ENCODE measurements at regions not wholly inside any gene's neighbourhood (a gene's known extent, or its start where the extent isn't known, plus 50 kb on each side); places are given as distances from the start of the nearest gene placed in this dataset.
A peak's percentile ranks its signal among the peaks of the same experiment; 100 is the strongest.

DNA sequence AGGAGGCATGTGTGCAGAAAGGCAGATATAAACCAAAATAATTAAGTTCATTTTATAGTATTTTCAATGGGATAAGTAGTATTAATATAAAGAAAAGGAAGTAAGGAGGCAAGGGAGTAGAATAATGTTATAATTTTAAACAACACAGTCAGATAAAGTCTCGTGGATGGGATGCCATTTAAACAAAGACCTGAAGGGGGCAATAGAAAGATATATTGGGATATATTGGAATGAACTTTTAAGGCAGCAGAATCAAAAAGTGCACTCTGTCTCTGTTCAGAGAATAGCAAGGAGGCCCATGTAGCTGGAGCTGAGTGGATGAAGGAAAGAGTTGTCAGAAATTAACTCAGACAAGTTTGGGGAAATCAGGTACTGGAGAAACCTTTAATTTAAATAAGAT, 158.7 kb downstream of the CGGBP1 start:
- Histone ChIP-seq H3K36me3 (ENCODE audit: insufficient read depth, low read length) (no peaks in the 10 kb centered on the region), H3K9ac (ENCODE audit: low read depth, low read length, poor library complexity, severe bottlenecking) (no peak overlapping the region), H3K4me2 (ENCODE audit: low read depth, low read length, poor library complexity, severe bottlenecking) (no peak overlapping the region), H3K27me3 (ENCODE audit: insufficient read depth, low read length, poor library complexity, severe bottlenecking) (no peaks in the 10 kb centered on the region), H3K4me3 (ENCODE audit: low read length, poor library complexity, severe bottlenecking) (no peak overlapping the region), H3F3A (ENCODE audit: low read depth) (no peaks in the 10 kb centered on the region), H4K20me1 (ENCODE audit: insufficient read depth, low read length, poor library complexity, severe bottlenecking) (no peaks in the 10 kb centered on the region), H3K9me3 (ENCODE audit: insufficient read depth, low read depth, low read length) (no peaks in the 10 kb centered on the region), H3K4me1 (ENCODE audit: insufficient read depth, low read length, poor library complexity, severe bottlenecking) (no peaks in the 10 kb centered on the region), H3K9me2 (replicated peaks; ENCODE audit: low read depth, low read length) (no peaks in the 10 kb centered on the region), H3K79me2 (ENCODE audit: insufficient read depth, low read length) (no peaks in the 10 kb centered on the region), H2AFZ (ENCODE audit: low read length) (no peak overlapping the region)
- TF ChIP-seq EZH2phosphoT487 (IDR thresholded peaks at IDR 0.05; ENCODE audit: borderline replicate concordance) = no peak
- TF ChIP-seq, protein P1, sequence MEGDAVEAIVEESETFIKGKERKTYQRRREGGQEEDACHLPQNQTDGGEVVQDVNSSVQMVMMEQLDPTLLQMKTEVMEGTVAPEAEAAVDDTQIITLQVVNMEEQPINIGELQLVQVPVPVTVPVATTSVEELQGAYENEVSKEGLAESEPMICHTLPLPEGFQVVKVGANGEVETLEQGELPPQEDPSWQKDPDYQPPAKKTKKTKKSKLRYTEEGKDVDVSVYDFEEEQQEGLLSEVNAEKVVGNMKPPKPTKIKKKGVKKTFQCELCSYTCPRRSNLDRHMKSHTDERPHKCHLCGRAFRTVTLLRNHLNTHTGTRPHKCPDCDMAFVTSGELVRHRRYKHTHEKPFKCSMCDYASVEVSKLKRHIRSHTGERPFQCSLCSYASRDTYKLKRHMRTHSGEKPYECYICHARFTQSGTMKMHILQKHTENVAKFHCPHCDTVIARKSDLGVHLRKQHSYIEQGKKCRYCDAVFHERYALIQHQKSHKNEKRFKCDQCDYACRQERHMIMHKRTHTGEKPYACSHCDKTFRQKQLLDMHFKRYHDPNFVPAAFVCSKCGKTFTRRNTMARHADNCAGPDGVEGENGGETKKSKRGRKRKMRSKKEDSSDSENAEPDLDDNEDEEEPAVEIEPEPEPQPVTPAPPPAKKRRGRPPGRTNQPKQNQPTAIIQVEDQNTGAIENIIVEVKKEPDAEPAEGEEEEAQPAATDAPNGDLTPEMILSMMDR (conservative IDR thresholded peaks at IDR 0.05; ENCODE audit: low read length) = peak; percentile 44

DNA sequence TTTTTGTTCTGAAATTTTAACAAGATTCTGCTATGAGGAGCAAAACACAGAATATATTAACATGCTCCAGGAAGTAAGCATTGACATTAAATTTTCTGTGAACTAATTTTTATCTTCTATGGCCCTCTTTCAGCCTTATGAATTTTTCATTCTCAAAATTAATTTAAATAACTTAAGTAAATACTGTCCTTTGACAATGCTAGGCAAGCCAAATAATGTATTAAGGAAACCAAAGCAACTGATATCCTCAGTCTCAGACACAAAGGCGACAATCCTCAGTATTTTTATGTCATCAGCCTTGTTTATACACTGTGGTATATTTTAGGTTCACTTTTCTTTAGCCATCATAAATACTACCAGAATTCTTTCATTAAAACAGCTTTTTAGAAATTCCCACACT, 159.8 kb downstream of the CGGBP1 start:
- Histone ChIP-seq H3K4me2 (ENCODE audit: low read depth, low read length, poor library complexity, severe bottlenecking) (no peak overlapping the region), H3K36me3 (ENCODE audit: insufficient read depth, low read length) (no peaks in the 10 kb centered on the region), H3K79me2 (ENCODE audit: insufficient read depth, low read length) (no peaks in the 10 kb centered on the region), H4K20me1 (ENCODE audit: insufficient read depth, low read length, poor library complexity, severe bottlenecking) (no peaks in the 10 kb centered on the region), H3K27me3 (ENCODE audit: insufficient read depth, low read length, poor library complexity, severe bottlenecking) (no peaks in the 10 kb centered on the region), H3K9me2 (replicated peaks; ENCODE audit: low read depth, low read length) (no peaks in the 10 kb centered on the region), H3K9ac (ENCODE audit: low read depth, low read length, poor library complexity, severe bottlenecking) (no peak overlapping the region), H3F3A (ENCODE audit: low read depth) (no peaks in the 10 kb centered on the region), H2AFZ (ENCODE audit: low read length) (no peak overlapping the region), H3K4me1 (ENCODE audit: insufficient read depth, low read length, poor library complexity, severe bottlenecking) (no peaks in the 10 kb centered on the region), H3K9me3 (ENCODE audit: insufficient read depth, low read depth, low read length) (no peaks in the 10 kb centered on the region), H3K4me3 (ENCODE audit: low read length, poor library complexity, severe bottlenecking) (no peak overlapping the region)
- TF ChIP-seq, protein P1 (conservative IDR thresholded peaks at IDR 0.05; ENCODE audit: low read length) = no peak
- TF ChIP-seq EZH2phosphoT487 (IDR thresholded peaks at IDR 0.05; ENCODE audit: borderline replicate concordance) = no peak

DNA sequence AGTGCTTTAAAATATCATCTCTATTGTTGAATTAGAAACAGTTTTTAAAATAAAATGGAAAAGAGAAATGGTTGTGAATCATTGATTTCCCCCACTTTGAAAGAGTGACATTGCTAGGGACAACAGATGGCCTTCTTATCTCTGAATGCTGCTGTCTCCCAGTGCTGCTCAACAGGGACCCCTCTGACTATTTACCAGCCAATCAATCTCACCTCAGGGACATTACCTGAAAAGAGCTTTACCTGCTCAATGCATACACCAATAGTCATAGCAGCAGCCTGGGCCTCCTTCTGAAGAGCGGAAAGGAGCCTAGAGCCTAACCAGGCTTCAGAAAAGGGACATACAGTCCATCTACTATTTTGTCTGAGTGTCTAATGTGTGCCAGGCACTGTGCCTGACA, 162.8 kb downstream of the CGGBP1 start:
- TF ChIP-seq, protein P1 (conservative IDR thresholded peaks at IDR 0.05; ENCODE audit: low read length) = no peak
- no peak overlapping the region for H2AFZ ChIP-seq (ENCODE audit: low read length)
- no peaks in the 10 kb centered on the region for H4K20me1 ChIP-seq (ENCODE audit: insufficient read depth, low read length, poor library complexity, severe bottlenecking)
- no peaks in the 10 kb centered on the region for H3F3A ChIP-seq (ENCODE audit: low read depth)
- H3K9me2 ChIP-seq (replicated peaks; ENCODE audit: low read depth, low read length) = no peaks in the 10 kb centered on the region
- no peaks in the 10 kb centered on the region for H3K9me3 ChIP-seq (ENCODE audit: insufficient read depth, low read depth, low read length)
- H3K9ac ChIP-seq (ENCODE audit: low read depth, low read length, poor library complexity, severe bottlenecking) = no peak overlapping the region
- no peaks in the 10 kb centered on the region for H3K27me3 ChIP-seq (ENCODE audit: insufficient read depth, low read length, poor library complexity, severe bottlenecking)
- no peak overlapping the region for H3K4me3 ChIP-seq (ENCODE audit: low read length, poor library complexity, severe bottlenecking)
- no peaks in the 10 kb centered on the region for H3K79me2 ChIP-seq (ENCODE audit: insufficient read depth, low read length)
- no peak overlapping the region for H3K4me2 ChIP-seq (ENCODE audit: low read depth, low read length, poor library complexity, severe bottlenecking)
- H3K4me1 ChIP-seq (ENCODE audit: insufficient read depth, low read length, poor library complexity, severe bottlenecking) = no peaks in the 10 kb centered on the region
- no peaks in the 10 kb centered on the region for H3K36me3 ChIP-seq (ENCODE audit: insufficient read depth, low read length)
